ENCODE measurements at regions not wholly inside any gene's neighbourhood (a gene's known extent, or its start where the extent isn't known, plus 50 kb on each side); places are given as distances from the start of the nearest gene placed in this dataset.

- no peak for TF ChIP-seq CTCF (IDR thresholded peaks at IDR 0.05)
- no peaks in the 10 kb centered on the region for H3K9me3 ChIP-seq
- H3K27me3 ChIP-seq, result no peaks in the 10 kb centered on the region
- ATAC-seq (no peak), DNase-seq (no peak)
- H3K36me3 ChIP-seq, result no peaks in the 10 kb centered on the region
- H3K4me1 ChIP-seq, result no peaks in the 10 kb centered on the region
- no peak overlapping the region for H3K27ac ChIP-seq
- no peak overlapping the region for H3K4me3 ChIP-seq
- intact Hi-C loops (cut with DNase I), result no loop called here
Observed at GRCh38 chr5:25764733-25765132, 1120.0 kb upstream of the CDH10 start.

GRCh38 chr5:25763781-25764180 is 1119.0 kb upstream of the CDH10 start:
- H3K4me1 ChIP-seq, result no peaks in the 10 kb centered on the region
- DNase-seq (no peak), ATAC-seq (no peak)
- no peak overlapping the region for H3K4me3 ChIP-seq
- no peaks in the 10 kb centered on the region for H3K27me3 ChIP-seq
- no peaks in the 10 kb centered on the region for H3K36me3 ChIP-seq
- TF ChIP-seq CTCF (IDR thresholded peaks at IDR 0.05), result no peak
- intact Hi-C loops (cut with DNase I), result no loop called here
- no peak overlapping the region for H3K27ac ChIP-seq
- H3K9me3 ChIP-seq, result no peaks in the 10 kb centered on the region

- H3K9me3 ChIP-seq, result no peaks in the 10 kb centered on the region
- ATAC-seq (no peak), DNase-seq (no peak)
- no peaks in the 10 kb centered on the region for H3K4me1 ChIP-seq
- TF ChIP-seq CTCF (IDR thresholded peaks at IDR 0.05), result no peak
- no peaks in the 10 kb centered on the region for H3K36me3 ChIP-seq
- H3K27ac ChIP-seq, result no peak overlapping the region
- H3K4me3 ChIP-seq, result no peak overlapping the region
- H3K27me3 ChIP-seq, result no peaks in the 10 kb centered on the region
- intact Hi-C loops (cut with DNase I), result no loop called here
Observed at GRCh38 chr5:25754895-25755294, 1110.1 kb upstream of the CDH10 start.

- TF ChIP-seq CTCF (IDR thresholded peaks at IDR 0.05), result no peak
- ATAC-seq, result no peak
- Histone ChIP-seq H3K27ac (no peak overlapping the region), H3K4me1 (no peaks in the 10 kb centered on the region), H3K4me3 (no peak overlapping the region), H3K27me3 (no peaks in the 10 kb centered on the region), H3K9me3 (no peaks in the 10 kb centered on the region), H3K36me3 (no peaks in the 10 kb centered on the region)
- no peak for DNase-seq
- intact Hi-C loops (cut with DNase I), result no loop called here
Observed at GRCh38 chr5:25744908-25745307, 1100.1 kb upstream of the CDH10 start.

- H3K36me3 ChIP-seq, result no peaks in the 10 kb centered on the region
- intact Hi-C loops (cut with DNase I), result no loop called here
- H3K4me3 ChIP-seq, result no peak overlapping the region
- no peak for TF ChIP-seq CTCF (IDR thresholded peaks at IDR 0.05)
- no peak overlapping the region for H3K27ac ChIP-seq
- H3K27me3 ChIP-seq, result no peaks in the 10 kb centered on the region
- no peak for ATAC-seq
- no peak for DNase-seq
- no peaks in the 10 kb centered on the region for H3K4me1 ChIP-seq
- H3K9me3 ChIP-seq, result no peaks in the 10 kb centered on the region
Observed at GRCh38 chr5:25716680-25717079, 1071.9 kb upstream of the CDH10 start.

GRCh38 chr5:25713259-25713658 is 1068.5 kb upstream of the CDH10 start:
- ATAC-seq, result no peak
- no peaks in the 10 kb centered on the region for H3K9me3 ChIP-seq
- no peaks in the 10 kb centered on the region for H3K36me3 ChIP-seq
- DNase-seq, result no peak
- intact Hi-C loops (cut with DNase I), result no loop called here
- no peaks in the 10 kb centered on the region for H3K27me3 ChIP-seq
- H3K4me1 ChIP-seq, result no peaks in the 10 kb centered on the region
- TF ChIP-seq CTCF (IDR thresholded peaks at IDR 0.05), result no peak
- H3K4me3 ChIP-seq, result no peak overlapping the region
- no peak overlapping the region for H3K27ac ChIP-seq

Measured in upper lobe of right lung (tissue), 1 donor.